HepG2 (cell line): ENCODE measurements at regions not wholly inside any gene's neighbourhood (a gene's known extent, or its start where the extent isn't known, plus 50 kb on each side); places are given as distances from the start of the nearest gene placed in this dataset.

ENCODE experiments used
- ATAC-seq: fragments of 200-7000 bp; cut with Tn5 transposase; 3 replicates; pipeline ENCODE4 v1.9.1; 2020; ENCODE audit warnings: mild to moderate bottlenecking, moderate library complexity
- BruUV-seq: library from RNA; stranded (reverse); fragments of 400-500 nt; replicated peaks from 2 replicates; lab custom pipeline; 2021; lab: Mats Ljungman, UMichigan
- CTCF ChIA-PET: fragments of 300-600 bp; formaldehyde crosslinking; extraction: SDS; loops from one replicate; lab custom pipeline; 2021; ENCODE audit warnings: low total read pairs, inconsistent platforms, low intra/inter-chr PET ratio; lab: Yijun Ruan, JAX
- POLR2A ChIA-PET: fragments of 350-600 bp; sonication (Branson Sonifier 250); formaldehyde crosslinking; loops from one replicate; lab custom pipeline; 2020; ENCODE audit warnings: antibody characterized with exemption, inconsistent platforms; lab: Yijun Ruan, JAX
- DNase-seq: peaks from one replicate; pipeline ENCODE4 v3.0.0-alpha.2; 2015; ENCODE audit warnings: low spot score
- FAIRE-seq: peaks from 3 replicates; lab custom pipeline; 2011; peaks lifted over from hg19 to GRCh38; lab: Jason Lieb, UNC
- H2AFZ ChIP-seq: one replicate; pipeline ENCODE4 v1.6.1; 2011; ENCODE audit warnings: low read length, inconsistent platforms
- H3K27ac ChIP-seq: fragments of 300-600 bp; 3 replicates; pipeline ENCODE4 v1.8.0; 2011; ENCODE audit warnings: mixed run types, mild to moderate bottlenecking, mixed read lengths, low read length, inconsistent platforms; ENCODE audit not compliant: insufficient read depth; ENCODE audit errors: extremely low read length
- H3K27me3 ChIP-seq, 2 experiments: fragments of 200-600 bp in 1 of 2; 2 replicates in 1 of 2; 3 replicates in 1 of 2; pipeline versions ENCODE4 v1.6.0 to v1.8.0; 2011; ENCODE audit warnings: low read length in 2 of 2, mild to moderate bottlenecking in 2 of 2, moderate library complexity in 2 of 2, inconsistent platforms in 1 of 2; ENCODE audit not compliant: insufficient read depth in 2 of 2, control insufficient read depth in 1 of 2
- H3K36me3 ChIP-seq, 2 experiments: fragments of 200-600 bp in 1 of 2; replicated peaks in 1 of 2; 2 replicates in 1 of 2; 3 replicates in 1 of 2; pipeline versions ENCODE4 v1.5.1 to v1.8.0; 2011; ENCODE audit warnings: low read length in 2 of 2, inconsistent platforms in 1 of 2; ENCODE audit not compliant: insufficient read depth in 2 of 2, control insufficient read depth in 1 of 2
- H3K4me1 ChIP-seq: 2 replicates; pipeline ENCODE4 v1.5.1; 2012; ENCODE audit warnings: low read length, inconsistent platforms; ENCODE audit not compliant: insufficient read depth
- H3K4me2 ChIP-seq: 2 replicates; pipeline ENCODE4 v1.6.0; 2011; ENCODE audit warnings: low read depth, low read length, inconsistent platforms
- H3K4me3 ChIP-seq, 3 experiments: fragments of 200-600 bp in 1 of 3; sonication (generic), shearing (Covaris generic) in 1 of 3; replicated peaks in 1 of 3; 2 replicates each; pipeline ENCODE4 v1.5.1; 2011 to 2016; ENCODE audit warnings: low read length in 3 of 3, inconsistent platforms in 2 of 3, low read depth in 2 of 3, mild to moderate bottlenecking in 2 of 3, control low read depth in 1 of 3, mixed read lengths in 1 of 3; ENCODE audit not compliant: insufficient read depth in 1 of 3
- H3K79me2 ChIP-seq: one replicate; pipeline ENCODE4 v1.6.1; 2011; ENCODE audit warnings: low read length, inconsistent platforms; ENCODE audit not compliant: insufficient read depth
- H3K9ac ChIP-seq: 2 replicates; pipeline ENCODE4 v1.6.0; 2011; ENCODE audit warnings: mild to moderate bottlenecking, low read depth, low read length, inconsistent platforms; ENCODE audit not compliant: insufficient read depth
- H3K9me3 ChIP-seq: 2 replicates; pipeline ENCODE4 v1.5.1; 2012; ENCODE audit warnings: mild to moderate bottlenecking, low read length
- H4K20me1 ChIP-seq: 2 replicates; pipeline ENCODE4 v1.6.0; 2011; ENCODE audit warnings: inconsistent platforms, mild to moderate bottlenecking, low read length, moderate library complexity; ENCODE audit not compliant: insufficient read depth
- ETV6 ChIP-seq: sonication (generic); formaldehyde crosslinking; conservative IDR thresholded peaks from 2 replicates; pipeline ENCODE4 v1.4.0; 2020; ENCODE audit warnings: missing genetic modification reagents
- MTA1 ChIP-seq: sonication (generic); formaldehyde crosslinking; IDR thresholded peaks from 2 replicates; pipeline ENCODE4 v1.4.0; 2020; ENCODE audit warnings: missing genetic modification reagents, mild to moderate bottlenecking, borderline replicate concordance
- RBAK ChIP-seq: sonication (generic); formaldehyde crosslinking; IDR thresholded peaks from 2 replicates; pipeline ENCODE4 v1.5.1; 2020; ENCODE audit warnings: mild to moderate bottlenecking, missing genetic modification reagents
- RBM39 ChIP-seq: fragments of 200-400 bp; formaldehyde crosslinking; IDR thresholded peaks from one replicate; pipeline ENCODE4 v1.6.1; 2018; ENCODE audit warnings: antibody characterized with exemption, mild to moderate bottlenecking, low read depth, low read length; ENCODE audit not compliant: poor library complexity, severe bottlenecking
- RORA ChIP-seq: sonication (generic); formaldehyde crosslinking; IDR thresholded peaks from 2 replicates; pipeline ENCODE4 v1.5.0; 2020; ENCODE audit warnings: mild to moderate bottlenecking, missing genetic modification reagents, moderate library complexity
- SIN3A ChIP-seq: IDR thresholded peaks from 2 replicates; pipeline ENCODE4 v1.6.1; 2011; ENCODE audit warnings: low read depth, mild to moderate bottlenecking, control low read depth, low read length, borderline replicate concordance
- SMAD9 ChIP-seq: sonication (generic); formaldehyde crosslinking; IDR thresholded peaks from 2 replicates; pipeline ENCODE4 v1.5.1; 2020; ENCODE audit warnings: mild to moderate bottlenecking, missing genetic modification reagents
- SRSF1 ChIP-seq: fragments of 200-400 bp; formaldehyde crosslinking; optimal IDR thresholded peaks from 2 replicates; pipeline ENCODE3; 2017; ENCODE audit warnings: mild to moderate bottlenecking, low read depth, low read length, moderate library complexity
- YY1 ChIP-seq: IDR thresholded peaks from 2 replicates; pipeline ENCODE4 v1.6.1; 2011; ENCODE audit warnings: low read length, low read depth, moderate library complexity, mild to moderate bottlenecking; ENCODE audit not compliant: insufficient read depth, insufficient replicate concordance
- ZBTB44 ChIP-seq: sonication (generic); formaldehyde crosslinking; IDR thresholded peaks from 2 replicates; pipeline ENCODE4 v1.4.0; 2020; ENCODE audit warnings: missing genetic modification reagents
- WGBS: methylation state at CpG from one replicate; pipeline ENCODE4 v1.1.6; 2017; ENCODE audit warnings: low lambda C conversion rate; 5-methylcytosine and 5-hydroxymethylcytosine counted together
- in situ Hi-C: cut with HindIII; loops from 2 replicates; pipeline ENCODE4 v1.10.0; 2017; ENCODE audit warnings: low pct_unique_long_range_greater_than_20kb; ENCODE audit not compliant: extremely low pct_ligation_motif_present
- intact Hi-C: fragments of 100-400 bp; cut with micrococcal nuclease; formaldehyde crosslinking; loops from one replicate; pipeline ENCODE4 v1.10.0; 2022; ENCODE audit not compliant: unreplicated experiment
- TF ChIP-seq, protein P1 (sequence below): sonication (generic); formaldehyde crosslinking; IDR thresholded peaks from 2 replicates; pipeline ENCODE4 v1.8.0; 2022; ENCODE audit warnings: low read depth, missing genetic modification reagents

DNA sequence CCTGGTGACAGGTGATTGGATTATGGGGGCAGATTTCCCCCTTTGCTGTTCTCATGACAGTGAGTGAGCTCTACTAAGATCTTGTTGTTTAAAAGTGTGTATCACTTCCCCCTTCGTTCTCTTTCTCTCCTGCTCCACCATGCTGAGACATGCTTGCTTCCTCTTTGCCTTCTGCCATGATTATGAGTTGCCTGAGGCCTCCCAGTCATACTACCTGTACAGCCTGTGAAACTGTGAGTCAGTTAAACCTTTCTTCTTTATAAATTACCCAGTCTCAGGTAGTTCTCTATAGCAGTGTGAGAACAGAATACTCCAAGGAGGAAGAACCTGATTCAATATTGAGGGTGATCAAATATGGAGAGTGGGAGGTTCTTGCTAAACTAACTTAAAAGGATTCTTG is 724.9 kb downstream of the DOK5 start:
- Histone ChIP-seq H3K27me3 (no peaks in the 10 kb centered on the region), H3K79me2 (no peaks in the 10 kb centered on the region), H3K27ac (no peak overlapping the region), H3K4me1 (no peaks in the 10 kb centered on the region), H4K20me1 (no peaks in the 10 kb centered on the region), H2AFZ (no peak overlapping the region), H3K9me3 (peaks cover 85% of the 10 kb centered on the region), H3K9ac (no peak overlapping the region), H3K4me2 (no peak overlapping the region), H3K36me3 (no peaks in the 10 kb centered on the region), H3K4me3 (no peak overlapping the region)
- 8% methylated on average over 1 of the region's 1 CpG for WGBS
- DNase-seq (no peak), FAIRE-seq (no peak), ATAC-seq (no peak)
- ChIA-PET CTCF (no interaction called here), POLR2A (no interaction called here)
- no TSS peak for BruUV-seq
- in situ Hi-C loops = no loop called here
- intact Hi-C loops = no loop called here
- TF ChIP-seq ZBTB44 (CRISPR knock-in tag) (no peak), YY1 (no peak), SRSF1 (no peak), RBAK (CRISPR knock-in tag) (no peak), SIN3A (no peak), ETV6 (CRISPR knock-in tag) (no peak), RBM39 (no peak), RORA (CRISPR knock-in tag) (no peak), MTA1 (no peak), SMAD9 (CRISPR knock-in tag) (no peak)
- TF ChIP-seq, protein P1, sequence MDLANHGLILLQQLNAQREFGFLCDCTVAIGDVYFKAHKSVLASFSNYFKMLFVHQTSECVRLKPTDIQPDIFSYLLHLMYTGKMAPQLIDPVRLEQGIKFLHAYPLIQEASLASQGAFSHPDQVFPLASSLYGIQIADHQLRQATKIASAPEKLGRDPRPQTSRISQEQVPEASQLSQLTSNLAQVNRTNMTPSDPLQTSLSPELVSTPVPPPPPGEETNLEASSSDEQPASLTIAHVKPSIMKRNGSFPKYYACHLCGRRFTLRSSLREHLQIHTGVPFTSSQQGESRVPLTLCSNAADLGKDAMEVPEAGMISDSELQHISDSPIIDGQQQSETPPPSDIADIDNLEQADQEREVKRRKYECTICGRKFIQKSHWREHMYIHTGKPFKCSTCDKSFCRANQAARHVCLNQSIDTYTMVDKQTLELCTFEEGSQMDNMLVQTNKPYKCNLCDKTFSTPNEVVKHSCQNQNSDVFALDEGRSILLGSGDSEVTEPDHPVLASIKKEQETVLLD (CRISPR knock-in tag) = no peak
